Smooth muscle cell (in vitro differentiated cells): ENCODE measurements at regions not wholly inside any gene's neighbourhood (a gene's known extent, or its start where the extent isn't known, plus 50 kb on each side); places are given as distances from the start of the nearest gene placed in this dataset.
A peak's percentile ranks its signal among the peaks of the same experiment; 100 is the strongest.

Source experiments
- DNase-seq: peaks from one replicate; lab custom pipeline; 2025; ENCODE audit not compliant: unreplicated experiment; lab: John Stamatoyannopoulos, UW
- H2AFZ ChIP-seq: fragments of 200-600 bp; sonication (generic); 2 replicates; pipeline ENCODE4 v1.6.0; 2016; ENCODE audit warnings: antibody characterized with exemption, low read depth, mild to moderate bottlenecking
- H3F3A ChIP-seq: fragments of 200-600 bp; sonication (generic); 2 replicates; pipeline ENCODE4 v1.6.0; 2017; ENCODE audit warnings: antibody characterized with exemption, low read depth
- H3K27ac ChIP-seq: fragments of 200-600 bp; sonication (generic); 2 replicates; pipeline ENCODE4 v1.5.1; 2016; ENCODE audit warnings: low read depth, mild to moderate bottlenecking
- H3K27me3 ChIP-seq: fragments of 200-600 bp; sonication (generic); 2 replicates; pipeline ENCODE4 v1.6.1; 2016; ENCODE audit warnings: low read depth, mild to moderate bottlenecking
- H3K36me3 ChIP-seq: fragments of 200-600 bp; sonication (generic); 2 replicates; pipeline ENCODE4 v1.5.1; 2016; ENCODE audit warnings: low read depth
- H3K4me1 ChIP-seq: fragments of 200-600 bp; sonication (generic); 2 replicates; pipeline ENCODE4 v1.5.1; 2016; ENCODE audit warnings: low read depth
- H3K4me2 ChIP-seq: fragments of 200-600 bp; sonication (generic); 2 replicates; pipeline ENCODE4 v1.6.0; 2016; ENCODE audit warnings: mild to moderate bottlenecking
- H3K4me3 ChIP-seq: fragments of 200-600 bp; sonication (generic); 2 replicates; pipeline ENCODE4 v1.5.1; 2016; ENCODE audit warnings: mild to moderate bottlenecking
- H3K79me2 ChIP-seq: fragments of 200-600 bp; sonication (generic); 2 replicates; pipeline ENCODE4 v1.6.0; 2016; ENCODE audit warnings: low read depth, mild to moderate bottlenecking
- H3K9ac ChIP-seq: fragments of 200-600 bp; sonication (generic); 2 replicates; pipeline ENCODE4 v1.6.0; 2016; ENCODE audit warnings: low read depth
- H3K9me3 ChIP-seq: fragments of 200-600 bp; sonication (generic); replicated peaks from 2 replicates; pipeline ENCODE4 v1.5.1; 2016; ENCODE audit warnings: low read depth
- H4K20me1 ChIP-seq: fragments of 200-600 bp; sonication (generic); 2 replicates; pipeline ENCODE4 v1.6.0; 2016; ENCODE audit warnings: low read depth
- CTCF ChIP-seq: fragments of 200-600 bp; sonication (generic); IDR thresholded peaks from 2 replicates; pipeline ENCODE4 v1.5.1; 2017; ENCODE audit warnings: borderline replicate concordance, mild to moderate bottlenecking, antibody characterized with exemption; ENCODE audit not compliant: insufficient read depth, poor library complexity, severe bottlenecking
- WGBS: methylation state at CpG from one replicate; pipeline ENCODE4 v1.1.7; 2016; ENCODE audit warnings: low lambda C conversion rate; 5-methylcytosine and 5-hydroxymethylcytosine counted together

DNA sequence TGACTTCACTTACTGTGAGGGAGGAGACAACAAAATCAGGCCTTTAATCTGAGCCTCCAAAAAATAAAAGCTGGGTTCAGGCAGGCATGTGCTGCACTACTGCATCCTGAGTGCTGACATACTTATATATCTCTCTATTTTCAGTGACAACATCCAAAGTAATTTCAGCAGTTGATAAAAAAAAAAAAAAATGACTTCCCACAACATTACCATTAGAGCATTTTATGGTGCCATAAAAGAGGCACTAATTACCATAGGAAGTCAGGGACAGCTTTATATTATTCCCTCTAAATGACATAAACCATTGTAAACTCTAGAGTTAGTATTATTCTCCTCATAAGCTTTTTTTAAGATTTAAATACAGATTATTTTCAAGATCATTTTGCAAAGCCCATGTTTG, 346.1 kb downstream of the SLCO4C1 start:
- DNase-seq = no peak
- H2AFZ ChIP-seq = no peak overlapping the region
- no peaks in the 10 kb centered on the region for H3K9me3 ChIP-seq
- no peak for TF ChIP-seq CTCF
- H3K27ac ChIP-seq = no peak overlapping the region
- no peak overlapping the region for H3K9ac ChIP-seq
- H3K79me2 ChIP-seq = no peaks in the 10 kb centered on the region
- H3K4me1 ChIP-seq = no peaks in the 10 kb centered on the region
- H3K36me3 ChIP-seq = no peaks in the 10 kb centered on the region
- H3K27me3 ChIP-seq = no peaks in the 10 kb centered on the region
- H3K4me3 ChIP-seq = no peak overlapping the region
- H4K20me1 ChIP-seq = no peaks in the 10 kb centered on the region
- no peaks in the 10 kb centered on the region for H3F3A ChIP-seq
- no peak overlapping the region for H3K4me2 ChIP-seq

GRCh38 chr5:101948615-101949014, 347.5 kb downstream of the SLCO4C1 start:
- Histone ChIP-seq H3K27ac (no peak overlapping the region), H3K79me2 (no peaks in the 10 kb centered on the region), H4K20me1 (no peaks in the 10 kb centered on the region), H3K4me3 (no peak overlapping the region), H3F3A (no peaks in the 10 kb centered on the region), H3K9me3 (no peaks in the 10 kb centered on the region), H3K36me3 (no peaks in the 10 kb centered on the region), H3K4me1 (no peaks in the 10 kb centered on the region), H3K4me2 (no peak overlapping the region), H3K27me3 (no peaks in the 10 kb centered on the region), H2AFZ (no peak overlapping the region), H3K9ac (no peak overlapping the region)
- DNase-seq = no peak
- 94% methylated on average over 1 of the region's 1 CpG for WGBS
- TF ChIP-seq CTCF = no peak

GRCh38 chr5:101943784-101944183, 352.3 kb downstream of the SLCO4C1 start:
- Histone ChIP-seq H3K79me2 (no peaks in the 10 kb centered on the region), H3K9me3 (no peaks in the 10 kb centered on the region), H3K4me1 (no peaks in the 10 kb centered on the region), H3K9ac (no peak overlapping the region), H2AFZ (no peak overlapping the region), H3K27ac (no peak overlapping the region), H3K36me3 (no peaks in the 10 kb centered on the region), H3K4me3 (no peak overlapping the region), H4K20me1 (no peaks in the 10 kb centered on the region), H3F3A (no peaks in the 10 kb centered on the region), H3K4me2 (no peak overlapping the region), H3K27me3 (no peaks in the 10 kb centered on the region)
- TF ChIP-seq CTCF = no peak
- no peak for DNase-seq
- 52% methylated on average over 1 of the region's 1 CpG for WGBS

GRCh38 chr5:101942321-101942882, 353.7 kb downstream of the SLCO4C1 start:
- Histone ChIP-seq H3K9ac (no peak overlapping the region), H3F3A (no peaks in the 10 kb centered on the region), H3K79me2 (no peaks in the 10 kb centered on the region), H3K4me2 (no peak overlapping the region), H3K27me3 (no peaks in the 10 kb centered on the region), H2AFZ (peak overlapping the region; percentile 44), H3K9me3 (no peaks in the 10 kb centered on the region), H3K4me1 (no peaks in the 10 kb centered on the region), H4K20me1 (no peaks in the 10 kb centered on the region), H3K36me3 (no peaks in the 10 kb centered on the region), H3K4me3 (no peak overlapping the region), H3K27ac (no peak overlapping the region)
- TF ChIP-seq CTCF = peak; percentile 58
- DNase-seq = no peak
- 42% methylated on average over 8 of the region's 8 CpGs for WGBS
